Chondrocyte (in vitro differentiated cells): ENCODE measurements at regions not wholly inside any gene's neighbourhood (a gene's known extent, or its start where the extent isn't known, plus 50 kb on each side); places are given as distances from the start of the nearest gene placed in this dataset.
"Not testable (repeated sequence)": the region's sequence is repeated elsewhere in the genome, so short reads cannot be mapped to it uniquely, and the experiment has no call there.

Experiments
- DNase-seq: peaks from one replicate; pipeline ENCODE4 v3.0.0; 2021; ENCODE audit warnings: mixed read lengths, low spot score
- H3K27ac Mint-ChIP-seq: one replicate; pipeline ENCODE4 v1.8.0; 2021; ENCODE audit warnings: mild to moderate bottlenecking, moderate library complexity, mixed read lengths; ENCODE audit not compliant: unreplicated experiment
- H3K27me3 Mint-ChIP-seq: 2 replicates; pipeline ENCODE4 v1.8.0; 2021; ENCODE audit warnings: low read depth, mixed read lengths
- H3K36me3 Mint-ChIP-seq: 2 replicates; pipeline ENCODE4 v1.8.0; 2021; ENCODE audit warnings: low read depth, mixed read lengths
- H3K4me1 Mint-ChIP-seq: 2 replicates; pipeline ENCODE4 v1.8.0; 2021; ENCODE audit warnings: low read depth, mild to moderate bottlenecking, mixed read lengths
- H3K4me3 Mint-ChIP-seq: one replicate; pipeline ENCODE4 v1.8.0; 2021; ENCODE audit warnings: mild to moderate bottlenecking, moderate library complexity, mixed read lengths; ENCODE audit not compliant: unreplicated experiment
- H3K9me3 Mint-ChIP-seq: 2 replicates; pipeline ENCODE4 v1.8.0; 2021; ENCODE audit warnings: low read depth, mixed read lengths
- TF ChIP-seq, protein P1 (sequence below): fragments of 200-600 bp; sonication (generic); IDR thresholded peaks from 2 replicates; pipeline ENCODE4 v1.5.0; 2021; ENCODE audit warnings: antibody characterized with exemption, mild to moderate bottlenecking, moderate library complexity

DNA sequence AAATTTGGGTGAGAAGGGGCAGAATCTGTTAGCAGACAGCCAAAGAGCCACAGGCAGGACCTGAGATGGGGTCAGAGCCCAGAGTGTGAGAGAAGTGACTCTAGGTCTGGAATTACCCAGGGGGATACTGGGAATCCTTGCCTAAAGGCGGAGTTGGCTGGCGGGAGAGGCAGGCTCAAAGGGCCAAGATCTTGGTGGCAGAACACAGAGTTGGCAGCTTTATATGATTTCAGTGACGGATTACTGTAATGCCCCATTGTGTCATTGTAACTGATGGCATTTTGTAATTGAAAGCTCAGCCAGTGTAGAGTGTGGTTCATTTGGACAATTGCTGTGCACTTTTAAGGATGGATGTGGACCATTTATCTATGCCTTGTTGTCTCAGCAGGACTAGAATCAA, 77.3 kb downstream of the SMIM20 start:
- TF ChIP-seq, protein P1, sequence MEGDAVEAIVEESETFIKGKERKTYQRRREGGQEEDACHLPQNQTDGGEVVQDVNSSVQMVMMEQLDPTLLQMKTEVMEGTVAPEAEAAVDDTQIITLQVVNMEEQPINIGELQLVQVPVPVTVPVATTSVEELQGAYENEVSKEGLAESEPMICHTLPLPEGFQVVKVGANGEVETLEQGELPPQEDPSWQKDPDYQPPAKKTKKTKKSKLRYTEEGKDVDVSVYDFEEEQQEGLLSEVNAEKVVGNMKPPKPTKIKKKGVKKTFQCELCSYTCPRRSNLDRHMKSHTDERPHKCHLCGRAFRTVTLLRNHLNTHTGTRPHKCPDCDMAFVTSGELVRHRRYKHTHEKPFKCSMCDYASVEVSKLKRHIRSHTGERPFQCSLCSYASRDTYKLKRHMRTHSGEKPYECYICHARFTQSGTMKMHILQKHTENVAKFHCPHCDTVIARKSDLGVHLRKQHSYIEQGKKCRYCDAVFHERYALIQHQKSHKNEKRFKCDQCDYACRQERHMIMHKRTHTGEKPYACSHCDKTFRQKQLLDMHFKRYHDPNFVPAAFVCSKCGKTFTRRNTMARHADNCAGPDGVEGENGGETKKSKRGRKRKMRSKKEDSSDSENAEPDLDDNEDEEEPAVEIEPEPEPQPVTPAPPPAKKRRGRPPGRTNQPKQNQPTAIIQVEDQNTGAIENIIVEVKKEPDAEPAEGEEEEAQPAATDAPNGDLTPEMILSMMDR = no peak
- H3K27ac Mint-ChIP-seq = no peak overlapping the region
- DNase-seq = no peak
- H3K27me3 Mint-ChIP-seq = no peaks in the 10 kb centered on the region
- H3K4me1 Mint-ChIP-seq = peaks cover 7% of the 10 kb centered on the region
- H3K4me3 Mint-ChIP-seq = no peak overlapping the region
- H3K9me3 Mint-ChIP-seq = no peaks in the 10 kb centered on the region
- H3K36me3 Mint-ChIP-seq = no peaks in the 10 kb centered on the region

DNA sequence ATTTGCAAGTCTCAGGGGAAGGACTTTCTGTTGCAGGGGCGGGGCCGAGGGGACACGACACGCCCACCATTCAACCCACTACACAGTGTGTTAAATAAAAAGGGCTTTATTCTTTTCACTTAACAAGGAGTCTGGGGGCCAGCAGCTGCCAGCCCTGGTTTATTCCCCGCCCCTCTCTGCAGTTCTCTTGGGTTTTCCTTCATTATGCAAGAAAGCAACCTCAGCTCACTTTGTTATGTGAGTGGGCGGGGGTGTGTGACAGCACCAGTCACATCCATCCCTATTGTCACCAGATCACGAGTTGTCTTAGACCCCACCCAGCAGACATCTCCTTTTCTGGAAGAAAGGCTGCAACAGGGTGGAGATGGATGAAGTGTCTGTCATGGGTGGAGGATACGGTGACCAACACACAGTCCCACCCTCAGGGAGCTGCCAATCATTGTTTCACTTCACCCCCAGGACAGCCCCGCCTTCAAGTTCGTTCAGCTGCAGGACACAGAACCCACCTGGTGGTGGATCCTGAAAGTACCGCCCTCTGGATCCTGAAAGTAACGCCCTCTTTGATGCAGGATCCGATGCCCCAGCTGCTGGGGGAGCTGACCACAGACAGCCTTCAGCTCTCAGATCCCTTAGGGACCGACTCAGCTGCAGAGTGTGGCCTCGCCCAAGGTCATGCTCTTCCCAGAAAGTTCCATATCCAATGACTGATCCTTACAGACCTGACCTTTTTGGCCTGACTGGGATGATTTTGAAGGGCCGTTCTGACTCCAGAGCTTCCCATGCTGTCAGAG, 79.6 kb downstream of the SMIM20 start:
- Mint-ChIP-seq H3K36me3 (no peaks in the 10 kb centered on the region), H3K27me3 (no peaks in the 10 kb centered on the region), H3K4me1 (no peaks in the 10 kb centered on the region), H3K4me3 (no peak overlapping the region), H3K9me3 (no peaks in the 10 kb centered on the region), H3K27ac (no peak overlapping the region)
- DNase-seq = no peak
- TF ChIP-seq, protein P1 = peak; percentile 54

DNA sequence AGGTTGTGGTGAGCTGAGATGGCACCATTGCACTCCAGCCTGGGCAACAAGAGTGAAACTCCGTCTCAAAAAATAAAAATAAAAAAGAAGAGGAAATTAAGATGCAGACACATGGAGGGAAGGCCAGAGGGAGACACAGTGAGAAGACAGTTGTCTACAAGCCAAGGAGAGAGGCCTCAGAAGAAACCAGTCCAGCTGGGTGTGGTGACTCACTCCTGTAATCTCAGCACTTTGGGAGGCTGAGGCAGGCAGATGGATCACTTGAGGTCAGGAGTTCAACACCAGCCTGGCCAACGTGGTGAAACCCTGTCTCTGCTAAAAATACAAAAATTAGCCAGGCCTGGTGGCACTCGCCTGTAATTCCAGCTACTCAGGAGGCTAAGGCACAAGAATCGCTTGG, 80.6 kb downstream of the SMIM20 start:
- not testable (repeated sequence) for H3K27me3 Mint-ChIP-seq, H3K4me1 Mint-ChIP-seq, H3K36me3 Mint-ChIP-seq, H3K27ac Mint-ChIP-seq, H3K4me3 Mint-ChIP-seq, DNase-seq, H3K9me3 Mint-ChIP-seq

DNA sequence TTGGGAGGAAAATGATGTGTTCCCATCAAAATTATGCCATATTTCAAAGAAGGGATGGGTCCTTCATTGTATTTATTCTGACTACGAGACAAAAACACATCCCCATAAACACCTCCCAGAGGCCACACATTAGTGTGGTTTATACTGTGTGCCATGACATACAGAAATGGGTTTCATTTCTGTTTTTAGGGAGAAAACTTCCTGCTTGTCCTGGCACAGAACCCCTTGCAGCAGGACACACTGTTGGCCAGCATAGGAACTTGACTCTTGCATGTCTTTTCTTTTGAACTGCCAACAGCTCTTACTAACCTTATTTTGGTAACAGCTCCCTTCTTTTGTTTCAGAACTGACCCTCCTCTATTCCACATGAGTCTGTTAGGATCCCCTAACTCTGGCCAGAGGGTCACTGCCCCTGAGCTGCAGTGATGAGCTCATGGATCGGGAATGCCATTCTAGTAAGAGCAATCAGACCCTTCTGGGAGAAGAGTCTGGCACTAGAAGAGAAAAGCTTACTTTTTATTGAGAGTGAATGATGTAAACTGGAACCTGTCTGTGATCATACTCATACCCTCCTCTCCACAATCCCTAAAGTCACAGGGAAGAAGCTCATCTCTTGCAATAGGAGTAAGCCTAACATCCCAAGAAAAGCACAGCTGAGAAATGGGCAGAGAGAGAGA, 86.4 kb downstream of the SMIM20 start:
- no peak for DNase-seq
- Mint-ChIP-seq H3K4me3 (no peak overlapping the region), H3K4me1 (peaks cover 4% of the 10 kb centered on the region), H3K27ac (no peak overlapping the region), H3K9me3 (peaks cover 4% of the 10 kb centered on the region), H3K36me3 (no peaks in the 10 kb centered on the region), H3K27me3 (peaks cover 6% of the 10 kb centered on the region)
- TF ChIP-seq, protein P1 = no peak

DNA sequence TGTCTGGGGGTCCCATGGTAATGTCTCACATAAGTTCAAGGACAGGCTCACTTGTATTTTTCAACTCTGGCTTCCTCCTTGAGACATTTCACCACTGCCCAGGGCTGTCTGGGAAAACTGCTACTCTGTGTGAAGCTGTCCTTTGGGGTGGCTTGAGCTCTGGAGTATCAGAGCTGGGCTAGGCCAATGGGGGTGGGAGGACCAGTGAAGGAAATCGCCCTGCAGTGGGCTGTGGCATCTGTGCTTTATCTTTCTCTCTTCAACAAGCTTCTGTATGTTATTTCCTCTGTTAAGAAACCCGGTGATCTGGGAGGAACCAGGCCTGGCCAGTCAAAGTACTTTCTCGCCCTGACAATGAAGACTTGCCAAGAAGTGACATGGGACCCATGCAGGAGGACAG, 87.4 kb downstream of the SMIM20 start:
- Mint-ChIP-seq H3K27me3 (peaks cover 14% of the 10 kb centered on the region), H3K4me1 (peaks cover 4% of the 10 kb centered on the region), H3K4me3 (no peak overlapping the region), H3K27ac (no peak overlapping the region), H3K36me3 (no peaks in the 10 kb centered on the region), H3K9me3 (peaks cover 4% of the 10 kb centered on the region)
- DNase-seq = no peak
- TF ChIP-seq, protein P1 = no peak
